CD4-positive, alpha-beta T cell (primary cell): ENCODE measurements at regions not wholly inside any gene's neighbourhood (a gene's known extent, or its start where the extent isn't known, plus 50 kb on each side); places are given as distances from the start of the nearest gene placed in this dataset.

ENCODE experiments used
- ATAC-seq: fragments of 200-7000 bp; cut with Tn5 transposase; one replicate; pipeline ENCODE4 v1.10.0; 2022; ENCODE audit warnings: mild to moderate bottlenecking; ENCODE audit not compliant: poor library complexity
- CTCF ChIA-PET: fragments of 350-600 bp; sonication (Branson Sonifier 250); formaldehyde crosslinking; loops from one replicate; lab custom pipeline; 2021; ENCODE audit warnings: antibody characterized with exemption, inconsistent platforms; lab: Charles Lee
- POLR2A ChIA-PET: fragments of 350-600 bp; sonication (Branson Sonifier 250); formaldehyde crosslinking; loops from one replicate; lab custom pipeline; 2021; ENCODE audit warnings: antibody characterized with exemption, inconsistent platforms; lab: Charles Lee
- DNase-seq, 14 experiments: peaks; one replicate each; pipeline ENCODE4 v3.0.0-alpha.2; 2013 to 2020; ENCODE audit warnings: mixed read lengths in 2 of 14
- H3K27ac ChIP-seq, 2 donors: one replicate each; pipeline versions ENCODE4 v1.5.1 to v1.7.0; 2013; ENCODE audit warnings: low read length in 2 of 2, low read depth in 1 of 2, mild to moderate bottlenecking in 1 of 2
- H3K27me3 ChIP-seq, 2 experiments: 1 replicate in 1 of 2; 2 replicates in 1 of 2; pipeline versions ENCODE4 v1.6.1 to v1.7.0; 2013; ENCODE audit warnings: low read length in 2 of 2, control low read depth in 1 of 2, mild to moderate bottlenecking in 1 of 2, moderate library complexity in 1 of 2; ENCODE audit not compliant: insufficient read depth in 2 of 2, control insufficient read depth in 1 of 2
- H3K36me3 ChIP-seq: one replicate; pipeline ENCODE4 v1.6.1; 2013; ENCODE audit warnings: low read length, control low read depth; ENCODE audit not compliant: insufficient read depth
- H3K4me1 ChIP-seq: one replicate; pipeline ENCODE4 v1.6.1; 2013; ENCODE audit warnings: low read length, control low read depth; ENCODE audit not compliant: insufficient read depth
- H3K4me3 ChIP-seq: one replicate; pipeline ENCODE4 v1.5.1; 2013; ENCODE audit warnings: mild to moderate bottlenecking, low read length, moderate library complexity
- H3K9me3 ChIP-seq, 2 experiments: 1 replicate in 1 of 2; 2 replicates in 1 of 2; pipeline versions ENCODE4 v1.6.1 to v1.7.0; 2013; ENCODE audit warnings: low read length in 2 of 2, mild to moderate bottlenecking in 2 of 2, control low read depth in 1 of 2, moderate library complexity in 1 of 2; ENCODE audit not compliant: control insufficient read depth in 1 of 2, insufficient read depth in 1 of 2
- H3K27ac Mint-ChIP-seq: one replicate; pipeline ENCODE4 v1.8.0; 2020; ENCODE audit warnings: mixed read lengths
- H3K27me3 Mint-ChIP-seq: one replicate; pipeline ENCODE4 v1.8.0; 2021; ENCODE audit warnings: mixed read lengths
- H3K36me3 Mint-ChIP-seq: one replicate; pipeline ENCODE4 v1.8.0; 2021; ENCODE audit warnings: low read depth, mixed read lengths
- H3K4me1 Mint-ChIP-seq: one replicate; pipeline ENCODE4 v1.8.0; 2021; ENCODE audit warnings: low read depth, mixed read lengths
- H3K4me3 Mint-ChIP-seq: one replicate; pipeline ENCODE4 v1.8.0; 2020; ENCODE audit warnings: mild to moderate bottlenecking, mixed read lengths
- H3K9me3 Mint-ChIP-seq: one replicate; pipeline ENCODE4 v1.8.0; 2020; ENCODE audit warnings: mixed read lengths
- intact Hi-C, 2 experiments: fragments of 100-400 bp; cut with DNase I in 1 of 2; cut with micrococcal nuclease in 1 of 2; formaldehyde crosslinking; loops; one replicate each; pipeline versions ENCODE4 v1.15.1 to v1.9.0; 2023 to 2025; cut with DNase I, micrococcal nuclease
- TF ChIP-seq, protein P1 (sequence below): fragments of 200-600 bp; IDR thresholded peaks from one replicate; pipeline ENCODE4 v1.8.0; 2022; ENCODE audit warnings: antibody characterized with exemption, mild to moderate bottlenecking

DNA sequence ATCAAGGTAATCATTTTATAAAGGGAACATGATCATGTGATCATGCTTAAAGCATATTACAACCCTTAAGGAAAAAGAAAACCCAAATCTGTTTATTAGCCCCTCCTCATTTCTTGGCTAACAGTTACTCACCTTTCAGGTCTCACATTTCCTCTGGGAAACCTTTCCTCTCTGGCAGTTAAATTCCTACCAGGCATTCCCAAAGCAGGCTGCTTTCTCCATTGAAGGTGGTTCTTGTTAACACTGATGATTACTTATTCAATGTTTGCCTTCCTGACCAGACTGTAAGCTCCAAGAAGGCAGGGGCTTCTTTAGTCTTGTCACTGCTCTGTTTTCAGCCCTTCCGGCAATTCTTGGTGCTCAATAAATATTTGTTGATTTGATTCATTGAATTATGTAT lies 59.9 kb downstream of the PLK2 start:
- no peaks in the 10 kb centered on the region for H3K4me1 Mint-ChIP-seq
- DNase-seq, result no peak
- Histone ChIP-seq H3K36me3 (no peaks in the 10 kb centered on the region), H3K27me3 (no peaks in the 10 kb centered on the region), H3K27ac (no peak overlapping the region), H3K9me3 (no peaks in the 10 kb centered on the region), H3K4me3 (no peak overlapping the region), H3K4me1 (no peaks in the 10 kb centered on the region)
- CTCF ChIA-PET, result no interaction called here
- POLR2A ChIA-PET, result no interaction called here
- ATAC-seq, result no peak
- no peak overlapping the region for H3K27ac Mint-ChIP-seq
- TF ChIP-seq, protein P1, sequence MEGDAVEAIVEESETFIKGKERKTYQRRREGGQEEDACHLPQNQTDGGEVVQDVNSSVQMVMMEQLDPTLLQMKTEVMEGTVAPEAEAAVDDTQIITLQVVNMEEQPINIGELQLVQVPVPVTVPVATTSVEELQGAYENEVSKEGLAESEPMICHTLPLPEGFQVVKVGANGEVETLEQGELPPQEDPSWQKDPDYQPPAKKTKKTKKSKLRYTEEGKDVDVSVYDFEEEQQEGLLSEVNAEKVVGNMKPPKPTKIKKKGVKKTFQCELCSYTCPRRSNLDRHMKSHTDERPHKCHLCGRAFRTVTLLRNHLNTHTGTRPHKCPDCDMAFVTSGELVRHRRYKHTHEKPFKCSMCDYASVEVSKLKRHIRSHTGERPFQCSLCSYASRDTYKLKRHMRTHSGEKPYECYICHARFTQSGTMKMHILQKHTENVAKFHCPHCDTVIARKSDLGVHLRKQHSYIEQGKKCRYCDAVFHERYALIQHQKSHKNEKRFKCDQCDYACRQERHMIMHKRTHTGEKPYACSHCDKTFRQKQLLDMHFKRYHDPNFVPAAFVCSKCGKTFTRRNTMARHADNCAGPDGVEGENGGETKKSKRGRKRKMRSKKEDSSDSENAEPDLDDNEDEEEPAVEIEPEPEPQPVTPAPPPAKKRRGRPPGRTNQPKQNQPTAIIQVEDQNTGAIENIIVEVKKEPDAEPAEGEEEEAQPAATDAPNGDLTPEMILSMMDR, result no peak
- H3K36me3 Mint-ChIP-seq, result no peaks in the 10 kb centered on the region
- no peak overlapping the region for H3K4me3 Mint-ChIP-seq
- H3K27me3 Mint-ChIP-seq, result peaks cover 4% of the 10 kb centered on the region
- intact Hi-C loops, result no loop called here
- H3K9me3 Mint-ChIP-seq, result no peaks in the 10 kb centered on the region

DNA sequence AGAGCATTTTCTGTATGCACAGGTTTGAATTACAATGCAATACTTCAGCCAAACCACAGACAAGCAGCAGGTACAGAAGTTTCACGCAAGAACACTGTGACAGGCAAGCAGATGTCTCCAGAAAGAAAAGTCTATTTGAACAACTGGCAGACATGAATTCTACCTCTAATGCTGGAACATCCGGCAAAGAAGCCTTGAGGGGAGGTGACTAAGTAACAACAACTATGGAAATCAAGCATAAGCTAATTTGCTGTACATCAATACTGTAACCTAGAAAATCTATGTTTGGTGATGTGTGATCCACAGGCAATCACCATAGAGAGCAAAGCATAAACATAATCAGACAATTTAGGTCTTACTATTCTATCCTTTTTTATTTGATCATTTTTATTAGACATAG lies 65.5 kb downstream of the PLK2 start:
- no peak overlapping the region for H3K27ac Mint-ChIP-seq
- TF ChIP-seq, protein P1, result no peak
- H3K9me3 Mint-ChIP-seq, result no peaks in the 10 kb centered on the region
- H3K4me1 Mint-ChIP-seq, result no peaks in the 10 kb centered on the region
- Histone ChIP-seq H3K27me3 (no peaks in the 10 kb centered on the region), H3K36me3 (no peaks in the 10 kb centered on the region), H3K4me1 (no peaks in the 10 kb centered on the region), H3K4me3 (no peak overlapping the region), H3K27ac (no peak overlapping the region), H3K9me3 (no peaks in the 10 kb centered on the region)
- DNase-seq (no peak), ATAC-seq (no peak)
- peaks cover 16% of the 10 kb centered on the region for H3K27me3 Mint-ChIP-seq
- intact Hi-C loops, result no loop called here
- POLR2A ChIA-PET, result interaction anchor here (1.6 kb wide), 1 partner anchor 16 kb away, joined by 3 read pairs; no protein-coding TSS in a partner anchor
- no peaks in the 10 kb centered on the region for H3K36me3 Mint-ChIP-seq
- CTCF ChIA-PET, result no interaction called here
- no peak overlapping the region for H3K4me3 Mint-ChIP-seq

DNA sequence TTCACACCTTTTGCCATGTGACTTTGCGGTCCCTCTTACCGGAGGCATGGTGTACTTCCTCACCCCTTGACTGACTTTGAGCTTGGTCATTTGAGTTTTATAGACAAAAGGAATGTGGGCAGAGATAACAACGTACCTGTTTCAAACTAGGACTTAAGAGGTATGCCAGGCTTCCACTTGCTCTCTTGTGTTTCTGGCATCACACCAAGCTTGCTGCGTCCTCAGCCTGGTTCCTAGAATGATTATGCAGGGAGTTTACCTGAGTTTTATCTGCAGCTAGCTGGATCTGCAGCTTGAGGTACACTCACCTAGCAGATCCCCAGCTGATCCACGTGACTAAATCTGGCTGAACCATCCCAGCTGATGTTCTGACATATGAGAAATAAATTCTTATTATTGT lies 66.2 kb downstream of the PLK2 start:
- Mint-ChIP-seq H3K4me1 (no peaks in the 10 kb centered on the region), H3K27ac (no peak overlapping the region), H3K36me3 (no peaks in the 10 kb centered on the region), H3K4me3 (no peak overlapping the region), H3K9me3 (no peaks in the 10 kb centered on the region), H3K27me3 (peaks cover 16% of the 10 kb centered on the region)
- no peaks in the 10 kb centered on the region for H3K27me3 ChIP-seq
- ChIA-PET CTCF (no interaction called here), POLR2A (interaction anchor here (1.6 kb wide), 1 partner anchor 17 kb away, joined by 3 read pairs; no protein-coding TSS in a partner anchor)
- H3K36me3 ChIP-seq, result no peaks in the 10 kb centered on the region
- DNase-seq (no peak), ATAC-seq (no peak)
- no peaks in the 10 kb centered on the region for H3K4me1 ChIP-seq
- intact Hi-C loops, result no loop called here
- H3K27ac ChIP-seq, result no peak overlapping the region
- TF ChIP-seq, protein P1, result no peak
- H3K9me3 ChIP-seq, result no peaks in the 10 kb centered on the region
- no peak overlapping the region for H3K4me3 ChIP-seq
